Adrenal gland (tissue), 9 donors: ENCODE measurements at regions not wholly inside any gene's neighbourhood (a gene's known extent, or its start where the extent isn't known, plus 50 kb on each side); places are given as distances from the start of the nearest gene placed in this dataset.

Source experiments
- DNase-seq, 7 donors: peaks; one replicate each; pipeline ENCODE4 v3.0.0-alpha.2; 2019 to 2020
- H3K27ac ChIP-seq, 5 donors: fragments of 200-600 bp; sonication (generic) in 4 of 5; 1 replicate in 3 of 5; 2 replicates in 2 of 5; pipeline versions ENCODE4 v1.5.1 to v1.8.0; 2016 to 2020; ENCODE audit warnings: mild to moderate bottlenecking in 1 of 5
- H3K27me3 ChIP-seq: fragments of 200-600 bp; 2 replicates; pipeline ENCODE4 v1.8.0; 2021
- H3K36me3 ChIP-seq, 2 donors: fragments of 200-600 bp; replicated peaks in 1 of 2; 1 replicate in 1 of 2; 2 replicates in 1 of 2; pipeline versions ENCODE4 v1.5.1 to v1.8.0; 2018 to 2022
- H3K4me1 ChIP-seq, 2 donors: fragments of 200-600 bp; replicated peaks in 1 of 2; 1 replicate in 1 of 2; 2 replicates in 1 of 2; pipeline versions ENCODE4 v1.5.1 to v1.8.0; 2018 to 2021
- H3K4me3 ChIP-seq, 4 donors: fragments of 200-600 bp; sonication (generic) in 3 of 4; one replicate each; pipeline ENCODE4 v1.5.1; 2016 to 2018
- H3K9me3 ChIP-seq, 3 donors: fragments of 200-600 bp; sonication (generic) in 1 of 3; replicated peaks in 1 of 3; 1 replicate in 2 of 3; 2 replicates in 1 of 3; pipeline versions ENCODE4 v1.5.1 to v1.8.0; 2016 to 2021
- POLR2A ChIP-seq, 2 donors: fragments of 450-650 bp; IDR thresholded peaks; one replicate each; pipeline ENCODE4 v1.6.1; 2017; ENCODE audit warnings: antibody characterized with exemption in 2 of 2, mild to moderate bottlenecking in 2 of 2, moderate library complexity in 1 of 2
- WGBS, 4 donors: extraction: QIAGEN DNeasy Blood & Tissue Kit in 2 of 4; methylation state at CpG; one replicate each; pipeline versions ENCODE4 v1.1.5 to v1.1.7; 2013 to 2017; 5-methylcytosine and 5-hydroxymethylcytosine counted together
- intact Hi-C, 2 donors: fragments of 100-400 bp; cut with DNase I; formaldehyde crosslinking; loops; one replicate each; pipeline versions ENCODE4 v1.14.1 to v1.15.0; 2022 to 2023
- TF ChIP-seq, protein P1 (sequence below), 6 experiments: fragments of 450-650 bp in 4 of 6; fragments of 200-600 bp in 2 of 6; sonication (generic) in 1 of 6; IDR thresholded peaks; 1 replicate in 5 of 6; 2 replicates in 1 of 6; pipeline versions ENCODE4 v1.5.1 to v1.8.0; 2016 to 2021; ENCODE audit warnings: antibody characterized with exemption in 6 of 6, mild to moderate bottlenecking in 2 of 6, moderate library complexity in 1 of 6
- donor health status: healthy with polysubstance abuse.
- donor health status: Bipolar disorder and iron deficiency.
- donor health status: DM: yes; HTN: yes; CAD: no.
- donor health status: DM: no; HTN: no; CAD: no.
- donor health status: DM: no; HTN: no; CAD: no.

DNA sequence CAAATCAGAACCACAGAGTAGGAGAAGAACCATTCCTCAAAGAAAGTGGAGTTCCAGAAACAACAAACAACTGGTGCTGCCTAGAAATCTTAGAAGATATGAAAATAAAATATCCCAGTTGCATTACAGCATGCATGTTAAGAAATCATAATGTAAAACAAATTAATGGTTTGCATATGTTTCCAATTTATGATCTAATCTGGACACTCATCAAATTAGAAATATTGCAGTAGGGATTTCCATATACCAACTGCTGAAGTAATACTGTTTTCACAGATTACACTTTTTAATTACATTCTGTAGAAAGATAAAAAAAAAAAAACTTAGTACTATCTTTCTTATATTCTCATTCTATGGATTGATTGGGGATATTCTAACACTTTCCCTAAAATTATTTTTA lies 1034.6 kb upstream of the C9orf72 start:
- no peaks in the 10 kb centered on the region for H3K36me3 ChIP-seq
- intact Hi-C loops, result no loop called here
- TF ChIP-seq POLR2A (IDR thresholded peaks at IDR 0.05), result no peak
- TF ChIP-seq, protein P1, sequence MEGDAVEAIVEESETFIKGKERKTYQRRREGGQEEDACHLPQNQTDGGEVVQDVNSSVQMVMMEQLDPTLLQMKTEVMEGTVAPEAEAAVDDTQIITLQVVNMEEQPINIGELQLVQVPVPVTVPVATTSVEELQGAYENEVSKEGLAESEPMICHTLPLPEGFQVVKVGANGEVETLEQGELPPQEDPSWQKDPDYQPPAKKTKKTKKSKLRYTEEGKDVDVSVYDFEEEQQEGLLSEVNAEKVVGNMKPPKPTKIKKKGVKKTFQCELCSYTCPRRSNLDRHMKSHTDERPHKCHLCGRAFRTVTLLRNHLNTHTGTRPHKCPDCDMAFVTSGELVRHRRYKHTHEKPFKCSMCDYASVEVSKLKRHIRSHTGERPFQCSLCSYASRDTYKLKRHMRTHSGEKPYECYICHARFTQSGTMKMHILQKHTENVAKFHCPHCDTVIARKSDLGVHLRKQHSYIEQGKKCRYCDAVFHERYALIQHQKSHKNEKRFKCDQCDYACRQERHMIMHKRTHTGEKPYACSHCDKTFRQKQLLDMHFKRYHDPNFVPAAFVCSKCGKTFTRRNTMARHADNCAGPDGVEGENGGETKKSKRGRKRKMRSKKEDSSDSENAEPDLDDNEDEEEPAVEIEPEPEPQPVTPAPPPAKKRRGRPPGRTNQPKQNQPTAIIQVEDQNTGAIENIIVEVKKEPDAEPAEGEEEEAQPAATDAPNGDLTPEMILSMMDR (IDR thresholded peaks at IDR 0.05), result no peak
- no peaks in the 10 kb centered on the region for H3K9me3 ChIP-seq
- no peaks in the 10 kb centered on the region for H3K27me3 ChIP-seq
- no peak overlapping the region for H3K27ac ChIP-seq
- DNase-seq, result no peak
- H3K4me3 ChIP-seq, result no peak overlapping the region
- H3K4me1 ChIP-seq, result no peaks in the 10 kb centered on the region

DNA sequence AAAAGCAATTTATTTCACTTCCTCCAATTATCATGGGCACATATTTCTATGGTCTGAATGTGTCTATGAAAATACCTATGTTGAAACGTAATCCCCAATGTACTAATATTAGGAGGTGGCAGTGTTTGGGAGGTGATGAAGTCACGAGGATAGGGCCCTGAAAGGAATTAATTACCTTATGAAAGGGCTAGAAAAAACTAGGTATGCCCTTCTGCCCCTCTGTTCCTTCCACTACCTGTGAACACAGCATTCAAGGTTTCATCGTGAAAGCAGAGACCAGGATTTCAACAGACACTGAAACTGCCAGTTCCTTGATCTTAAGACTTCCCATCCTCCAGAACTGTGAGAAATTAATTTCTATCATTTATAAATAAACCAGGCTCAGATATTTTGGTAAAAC lies 1037.1 kb upstream of the C9orf72 start:
- no peak overlapping the region for H3K27ac ChIP-seq
- TF ChIP-seq, protein P1 (IDR thresholded peaks at IDR 0.05), result no peak
- no peak for TF ChIP-seq POLR2A (IDR thresholded peaks at IDR 0.05)
- H3K27me3 ChIP-seq, result no peaks in the 10 kb centered on the region
- H3K9me3 ChIP-seq, result no peaks in the 10 kb centered on the region
- H3K4me3 ChIP-seq, result no peak overlapping the region
- intact Hi-C loops, result no loop called here
- no peaks in the 10 kb centered on the region for H3K36me3 ChIP-seq
- 49 to 57% (median 55%) methylated on average over 3 of the region's 3 CpGs for WGBS, 4 donors
- H3K4me1 ChIP-seq, result no peaks in the 10 kb centered on the region
- DNase-seq, result no peak

DNA sequence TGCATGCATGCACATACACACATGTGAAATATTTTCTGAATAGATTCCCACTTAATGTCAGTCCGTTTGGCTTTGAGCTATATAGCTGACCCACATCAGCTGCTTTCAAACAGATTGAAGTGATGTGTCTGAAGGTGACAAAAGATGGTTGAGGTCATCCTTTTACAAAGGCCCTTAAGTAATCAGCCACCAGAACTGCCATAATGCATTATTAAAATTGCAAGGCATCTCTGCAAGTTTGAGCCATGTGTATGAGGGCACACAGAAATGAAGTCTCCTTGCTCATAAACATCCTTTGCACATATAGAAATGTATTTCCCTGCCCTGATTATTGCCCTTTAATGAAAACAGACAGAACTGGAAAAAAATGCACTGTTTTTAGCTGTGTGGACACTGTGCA lies 1043.0 kb upstream of the C9orf72 start:
- no peaks in the 10 kb centered on the region for H3K27me3 ChIP-seq
- no peak overlapping the region for H3K4me3 ChIP-seq
- 42 to 50% (median 46%) methylated on average over 1 of the region's 1 CpG for WGBS, 4 donors
- intact Hi-C loops, result no loop called here
- H3K36me3 ChIP-seq, result no peaks in the 10 kb centered on the region
- TF ChIP-seq, protein P1 (IDR thresholded peaks at IDR 0.05), result no peak
- no peak for TF ChIP-seq POLR2A (IDR thresholded peaks at IDR 0.05)
- H3K9me3 ChIP-seq, result no peaks in the 10 kb centered on the region
- DNase-seq, result no peak
- H3K27ac ChIP-seq, result no peak overlapping the region
- no peaks in the 10 kb centered on the region for H3K4me1 ChIP-seq

DNA sequence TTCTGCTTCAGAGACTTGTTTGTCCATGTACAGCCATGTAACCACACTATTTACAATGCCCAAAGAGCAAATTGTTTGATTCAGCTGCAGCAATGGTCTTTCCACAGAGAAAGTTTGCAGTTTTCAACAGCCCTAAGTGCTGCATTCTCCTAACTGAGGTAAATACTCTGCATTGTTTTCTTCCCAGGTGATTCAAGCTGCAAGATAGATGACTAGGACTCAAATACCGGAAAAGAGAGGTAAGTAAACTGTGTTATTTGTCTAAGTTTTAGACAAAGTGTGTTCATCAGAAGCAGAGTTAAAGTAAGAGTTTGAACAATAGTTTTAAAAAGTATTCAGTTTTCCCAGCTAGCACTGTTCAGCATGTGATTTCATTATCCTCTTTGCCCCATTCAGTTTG lies 1046.7 kb upstream of the C9orf72 start:
- intact Hi-C loops, result no loop called here
- no peaks in the 10 kb centered on the region for H3K36me3 ChIP-seq
- TF ChIP-seq POLR2A (IDR thresholded peaks at IDR 0.05), result no peak
- TF ChIP-seq, protein P1 (IDR thresholded peaks at IDR 0.05), result no peak
- no peaks in the 10 kb centered on the region for H3K9me3 ChIP-seq
- no peaks in the 10 kb centered on the region for H3K4me1 ChIP-seq
- no peak overlapping the region for H3K27ac ChIP-seq
- no peaks in the 10 kb centered on the region for H3K27me3 ChIP-seq
- WGBS, 4 donors, result 49 to 83% (median 70%) methylated on average over 1 of the region's 1 CpG
- H3K4me3 ChIP-seq, result no peak overlapping the region
- DNase-seq, result no peak
